ENCODE measurements at regions not wholly inside any gene's neighbourhood (a gene's known extent, or its start where the extent isn't known, plus 50 kb on each side); places are given as distances from the start of the nearest gene placed in this dataset.
A peak's percentile ranks its signal among the peaks of the same experiment; 100 is the strongest.
"Not testable (repeated sequence)": the region's sequence is repeated elsewhere in the genome, so short reads cannot be mapped to it uniquely, and the experiment has no call there.

DNA sequence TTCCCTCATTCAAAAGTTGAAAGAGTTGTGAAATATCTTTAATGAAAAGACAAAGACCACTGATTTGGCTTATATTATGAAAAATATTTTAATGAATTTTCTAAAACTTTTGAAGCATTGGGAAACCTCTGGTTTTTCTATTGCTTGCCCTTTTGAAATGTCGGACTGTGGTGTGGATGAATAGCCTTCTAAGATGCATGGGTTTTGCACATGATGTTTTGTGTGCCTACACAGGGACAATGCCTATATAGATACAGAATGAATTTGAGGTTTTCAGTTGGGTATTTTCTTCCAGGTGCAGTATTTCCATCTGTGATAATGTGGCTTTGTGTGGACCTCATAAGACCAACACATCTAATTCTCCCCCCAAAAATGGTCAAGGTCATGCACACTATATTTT is 1437.9 kb downstream of the REEP3 start:
- no peak for DNase-seq

GRCh38 chr10:64959883-64960282 is 1438.7 kb downstream of the REEP3 start:
- no peak for DNase-seq

- DNase-seq: no peak
These were observed 1452.2 kb downstream of the REEP3 start for GRCh38 chr10:64973391-64973790.

DNA sequence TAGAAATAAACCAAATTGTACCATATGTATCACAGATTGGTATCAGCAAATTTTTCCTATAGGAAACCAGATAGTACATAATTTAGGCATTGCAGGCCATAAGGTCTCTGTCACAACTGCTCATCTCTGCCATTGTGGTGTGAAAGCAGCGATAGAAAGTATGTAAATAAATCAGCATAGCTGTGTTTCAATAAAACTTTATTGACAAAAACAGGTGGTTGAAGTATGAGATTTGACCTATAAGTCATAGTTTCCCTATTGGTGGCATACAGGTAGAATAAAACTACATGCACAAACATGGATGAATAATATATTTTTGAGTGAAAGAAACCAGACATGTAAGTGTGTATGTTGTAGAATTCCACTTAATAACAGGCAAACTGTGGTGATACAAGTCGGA is 1454.9 kb downstream of the REEP3 start:
- no peak for DNase-seq

- DNase-seq: no peak
These were observed 1456.7 kb downstream of the REEP3 start for GRCh38 chr10:64977915-64978314.

DNA sequence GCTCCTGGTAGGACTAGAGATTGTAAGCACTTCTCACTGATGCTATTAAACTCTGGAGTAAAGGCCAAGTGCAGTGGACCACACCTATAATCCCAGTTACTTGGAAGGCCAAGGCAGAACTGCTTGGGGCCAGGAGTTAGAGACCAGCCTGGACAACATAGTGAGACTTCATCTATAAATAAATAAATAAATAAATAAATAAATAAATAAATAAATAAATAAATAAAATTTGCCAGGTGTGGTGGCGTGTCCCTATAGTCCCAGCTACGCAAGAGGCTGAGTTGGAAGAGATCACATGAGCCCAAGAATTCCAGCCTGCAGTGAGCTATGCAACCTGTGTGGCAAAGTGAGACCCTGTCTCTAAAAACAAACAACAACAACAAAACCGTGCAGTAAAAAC is 1475.7 kb downstream of the REEP3 start:
- DNase-seq: no peak

DNA sequence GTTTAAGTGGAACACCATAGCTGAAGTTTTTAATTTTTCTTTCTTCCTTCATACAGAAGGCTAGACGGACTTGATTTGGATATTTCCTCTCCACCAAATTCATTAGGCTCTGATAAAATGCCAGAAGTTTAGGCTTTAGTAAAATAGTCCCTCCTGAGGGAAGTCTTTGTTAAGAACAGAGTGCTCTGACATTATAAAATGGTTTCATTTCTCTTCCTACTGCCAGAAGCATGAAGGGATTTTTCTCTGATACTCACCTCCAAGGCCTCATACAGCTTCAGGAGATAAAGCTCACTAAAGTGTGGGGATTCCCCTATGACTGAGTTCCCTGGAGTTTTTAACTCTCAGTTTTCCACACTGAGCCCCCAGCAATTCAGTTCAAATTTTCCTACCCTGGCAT is 1489.6 kb downstream of the REEP3 start:
- no peak for DNase-seq

DNA sequence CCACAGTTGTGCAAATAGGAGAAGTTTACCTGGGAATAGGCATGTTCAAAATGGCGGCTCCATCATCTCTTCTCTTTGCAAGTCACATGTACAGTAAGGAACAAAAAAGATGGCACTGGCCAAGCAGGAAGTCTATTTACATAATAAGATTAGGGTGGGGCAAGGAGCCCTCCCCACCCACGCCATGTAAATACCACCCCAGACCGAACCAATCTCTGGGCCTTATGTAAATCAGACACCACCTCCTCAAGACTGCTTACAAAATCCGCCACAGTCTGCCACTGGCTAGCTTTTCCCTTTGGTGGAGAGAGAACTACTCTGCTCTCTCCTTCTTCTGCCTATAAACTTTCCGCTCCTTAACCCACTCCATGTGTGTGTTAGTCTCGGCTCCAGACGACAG is 1496.3 kb downstream of the REEP3 start:
- DNase-seq: no peak

- DNase-seq: no peak
These were observed 1503.7 kb downstream of the REEP3 start for GRCh38 chr10:65024886-65025285.

GRCh38 chr10:65030263-65030662 is 1509.1 kb downstream of the REEP3 start:
- no peak for DNase-seq

DNA sequence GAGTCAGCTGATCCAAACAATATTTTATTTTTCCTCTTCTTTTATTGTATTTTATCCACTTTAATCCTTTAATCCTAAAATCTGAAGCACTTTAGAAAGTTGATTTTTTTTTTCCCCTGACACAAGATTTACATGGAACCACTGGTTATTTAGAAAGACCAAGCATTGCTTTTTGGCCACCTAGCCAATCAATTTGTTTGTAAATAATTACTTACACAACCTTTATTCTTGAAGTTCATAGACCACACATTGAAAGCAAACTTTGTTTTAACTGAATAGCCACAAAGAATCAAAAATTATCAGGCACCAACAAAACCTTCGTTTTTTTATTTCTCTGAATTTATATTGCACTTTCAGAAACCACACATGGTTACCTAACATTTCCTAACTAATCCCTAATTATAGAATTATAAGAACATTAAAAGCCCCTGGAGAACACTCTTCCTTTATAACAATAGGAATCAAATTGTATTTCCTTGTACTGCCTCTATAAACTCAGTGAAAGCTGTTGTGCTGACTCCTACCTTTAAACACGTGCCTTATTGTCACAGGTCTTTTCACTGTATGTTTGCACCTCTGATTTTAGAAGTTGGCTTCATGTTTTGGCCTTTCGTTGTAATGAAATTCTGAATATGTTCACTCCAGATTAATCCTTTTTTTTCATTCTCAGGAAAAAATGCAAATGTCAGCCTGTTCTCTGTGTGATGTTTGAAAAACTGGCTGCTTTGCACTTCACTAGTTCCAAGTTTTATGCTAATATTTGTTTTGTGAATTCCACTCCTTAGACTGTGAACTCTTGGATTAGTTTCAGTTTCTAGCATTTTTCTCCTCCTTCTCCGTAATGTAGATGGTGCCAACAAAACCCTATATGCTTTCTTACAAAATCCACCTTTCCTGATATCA is 1511.9 kb downstream of the REEP3 start:
- DNase-seq: no peak

DNA sequence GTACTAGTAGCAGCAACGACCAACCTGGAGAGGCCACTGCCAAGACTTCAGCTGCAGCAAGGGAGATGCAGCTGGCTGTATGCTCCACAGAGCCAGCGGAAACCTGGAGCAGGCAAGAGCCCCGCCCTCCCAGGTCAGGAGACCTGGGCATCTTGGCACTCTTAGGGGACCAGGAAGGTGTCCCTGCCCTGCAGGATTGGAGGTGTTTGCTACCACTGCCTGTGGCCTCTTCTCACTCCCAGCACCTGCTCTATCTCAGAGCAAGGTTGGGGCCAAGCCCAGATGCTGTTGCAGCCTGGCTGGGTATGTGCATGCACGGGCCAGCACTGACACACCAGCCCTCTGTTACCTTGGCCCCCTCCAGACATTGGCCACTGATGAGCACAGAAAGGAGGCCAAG is 1512.8 kb downstream of the REEP3 start:
- no peak for DNase-seq

- no peak for DNase-seq
These were observed 1519.6 kb downstream of the REEP3 start for GRCh38 chr10:65040796-65041195.

- no peak for DNase-seq
These were observed 1520.1 kb downstream of the REEP3 start for GRCh38 chr10:65041307-65041706.

- no peak for DNase-seq
These were observed 1521.3 kb downstream of the REEP3 start for GRCh38 chr10:65042496-65042895.

- no peak for DNase-seq
These were observed 1525.6 kb downstream of the REEP3 start for GRCh38 chr10:65046831-65047230.

DNA sequence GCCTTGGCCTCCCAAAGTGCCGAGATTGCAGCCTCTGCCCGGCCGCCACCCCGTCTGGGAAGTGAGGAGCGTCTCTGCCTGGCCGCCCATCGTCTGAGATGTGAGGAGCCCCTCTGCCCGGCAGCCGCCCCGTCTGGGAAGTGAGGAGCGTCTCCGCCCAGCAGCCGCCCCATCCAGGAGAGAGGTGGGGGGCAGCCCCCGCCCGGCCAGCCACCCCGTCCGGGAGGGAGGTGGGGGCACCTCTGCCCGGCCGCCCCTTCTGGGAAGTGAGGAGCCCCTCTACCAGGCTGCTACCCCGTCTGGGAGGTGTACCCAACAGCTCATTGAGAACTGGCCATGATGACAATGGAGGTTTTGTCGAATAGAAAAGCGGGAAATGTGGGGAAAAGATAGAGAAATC is 1530.9 kb downstream of the REEP3 start:
- DNase-seq: peak; percentile 6

DNA sequence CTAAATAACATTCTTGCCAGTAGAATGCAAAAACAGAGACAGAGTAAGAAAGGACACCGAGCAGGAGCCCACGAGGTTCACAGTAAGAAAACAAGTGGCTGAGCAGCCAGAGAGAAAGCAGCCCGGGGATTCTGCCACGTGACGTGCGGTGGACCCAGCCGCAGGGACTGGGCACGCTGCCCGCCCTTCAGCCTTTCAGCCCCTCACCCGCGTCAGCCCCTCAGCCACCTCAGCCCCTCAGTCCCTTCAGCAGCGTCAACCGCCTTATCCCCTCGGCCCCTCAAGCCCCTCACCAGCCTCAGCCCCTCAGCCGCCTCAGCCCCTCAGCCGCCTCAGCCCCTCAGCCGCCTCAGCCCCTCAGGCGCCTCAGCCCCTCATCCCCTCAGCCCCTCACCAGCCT is 1532.2 kb downstream of the REEP3 start:
- not testable (repeated sequence) for DNase-seq

DNA sequence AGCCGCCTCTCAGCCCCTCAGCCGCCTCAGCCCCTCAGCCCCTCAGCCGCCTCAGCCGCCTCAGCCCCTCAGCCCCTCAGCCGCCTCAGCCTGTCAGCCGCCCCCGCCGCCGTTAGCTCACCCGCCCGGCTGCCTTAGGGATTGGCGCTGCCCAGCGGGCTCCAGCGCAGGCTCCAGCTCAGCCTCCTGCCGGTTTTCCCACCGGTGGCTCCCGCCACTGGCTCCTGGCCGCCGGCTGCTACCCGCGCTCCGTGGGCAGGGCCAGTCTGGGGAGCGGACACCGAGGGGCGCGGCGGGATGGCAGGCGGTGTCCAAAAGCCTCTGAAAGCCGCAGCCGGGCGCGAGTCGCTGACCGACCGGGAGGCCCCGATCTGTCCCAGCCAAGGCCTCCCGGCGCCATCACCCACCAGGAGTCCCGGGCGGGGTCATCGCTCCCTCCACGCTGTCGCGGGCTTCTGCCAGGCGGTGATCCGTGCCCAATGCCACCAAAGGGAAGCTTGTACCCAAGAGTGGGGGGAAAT is 1532.7 kb downstream of the REEP3 start:
- DNase-seq: peak; percentile 5

GRCh38 chr10:65054701-65055100 is 1533.5 kb downstream of the REEP3 start:
- not testable (repeated sequence) for DNase-seq

GRCh38 chr10:65065278-65065677 is 1544.1 kb downstream of the REEP3 start:
- DNase-seq: no peak

DNA sequence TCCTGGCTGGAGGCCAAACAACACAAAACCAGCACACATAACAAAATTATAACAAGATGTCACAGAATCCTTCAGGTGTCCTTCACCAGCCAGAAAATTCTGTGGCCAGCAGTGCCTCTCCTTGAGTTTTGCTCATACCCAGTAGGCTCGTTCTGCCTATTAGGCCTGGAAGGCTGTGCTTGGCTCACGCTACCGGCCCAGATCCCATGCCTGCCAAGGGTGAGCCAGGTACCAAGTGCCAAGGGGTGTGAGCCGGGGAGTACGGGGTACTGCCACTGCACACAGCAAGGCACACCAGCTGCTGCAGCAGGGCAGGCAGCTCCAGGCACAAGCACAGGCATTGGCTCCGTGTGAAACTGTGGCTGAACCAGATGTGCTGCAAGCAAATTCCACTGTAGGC is 1562.0 kb downstream of the REEP3 start:
- DNase-seq: no peak

DNA sequence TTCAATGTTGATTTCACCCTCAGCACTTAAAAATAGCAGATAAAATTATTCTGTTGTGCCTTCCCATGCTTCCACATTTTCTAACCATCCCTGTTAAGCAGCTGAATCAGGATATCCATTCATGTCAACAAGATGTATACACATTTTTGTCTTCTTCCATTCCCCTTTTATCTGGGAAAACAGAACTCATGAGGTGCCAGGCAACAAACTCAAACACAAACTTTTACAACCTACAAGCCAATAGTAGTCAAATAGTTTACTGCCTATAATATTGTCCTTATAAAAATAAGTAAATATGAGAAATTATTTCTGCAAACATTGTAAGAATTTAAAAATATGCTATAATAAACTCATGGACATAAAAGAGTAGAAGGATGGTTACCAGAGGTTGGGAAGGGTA is 1569.8 kb downstream of the REEP3 start:
- no peak for DNase-seq

DNA sequence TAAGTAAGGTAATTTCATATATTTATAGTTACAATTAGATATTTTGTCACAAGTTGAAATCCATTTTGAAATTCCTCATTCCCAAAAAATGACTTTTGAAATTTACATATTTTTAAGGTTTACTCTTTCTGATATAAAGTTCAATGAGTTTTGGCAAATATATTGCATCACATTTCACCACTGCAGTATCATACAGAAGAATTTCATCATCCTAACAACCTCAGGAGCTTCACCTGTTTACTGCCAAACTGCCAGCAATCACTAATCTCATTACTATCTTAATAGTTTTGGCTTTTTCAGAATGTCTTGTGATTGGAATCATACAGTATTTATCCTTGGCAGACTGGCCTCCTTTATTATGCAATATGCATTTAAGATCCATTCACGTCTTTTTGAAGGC is 1578.9 kb downstream of the REEP3 start:
- no peak for DNase-seq

- DNase-seq: not testable (repeated sequence)
These were observed 1579.7 kb downstream of the REEP3 start for GRCh38 chr10:65100881-65101280.

Data from activated gamma-delta T cell (primary cell).